GM19438 (cell line): ENCODE measurements at regions not wholly inside any gene's neighbourhood (a gene's known extent, or its start where the extent isn't known, plus 50 kb on each side); places are given as distances from the start of the nearest gene placed in this dataset.
"Not testable (repeated sequence)": the region's sequence is repeated elsewhere in the genome, so short reads cannot be mapped to it uniquely, and the experiment has no call there.

Experiments used
- ATAC-seq: cut with Tn5 transposase; IDR thresholded peaks from one replicate; pipeline ENCODE4 v1.9.1; 2021; ENCODE audit warnings: low read depth; ENCODE audit not compliant: unreplicated experiment

DNA sequence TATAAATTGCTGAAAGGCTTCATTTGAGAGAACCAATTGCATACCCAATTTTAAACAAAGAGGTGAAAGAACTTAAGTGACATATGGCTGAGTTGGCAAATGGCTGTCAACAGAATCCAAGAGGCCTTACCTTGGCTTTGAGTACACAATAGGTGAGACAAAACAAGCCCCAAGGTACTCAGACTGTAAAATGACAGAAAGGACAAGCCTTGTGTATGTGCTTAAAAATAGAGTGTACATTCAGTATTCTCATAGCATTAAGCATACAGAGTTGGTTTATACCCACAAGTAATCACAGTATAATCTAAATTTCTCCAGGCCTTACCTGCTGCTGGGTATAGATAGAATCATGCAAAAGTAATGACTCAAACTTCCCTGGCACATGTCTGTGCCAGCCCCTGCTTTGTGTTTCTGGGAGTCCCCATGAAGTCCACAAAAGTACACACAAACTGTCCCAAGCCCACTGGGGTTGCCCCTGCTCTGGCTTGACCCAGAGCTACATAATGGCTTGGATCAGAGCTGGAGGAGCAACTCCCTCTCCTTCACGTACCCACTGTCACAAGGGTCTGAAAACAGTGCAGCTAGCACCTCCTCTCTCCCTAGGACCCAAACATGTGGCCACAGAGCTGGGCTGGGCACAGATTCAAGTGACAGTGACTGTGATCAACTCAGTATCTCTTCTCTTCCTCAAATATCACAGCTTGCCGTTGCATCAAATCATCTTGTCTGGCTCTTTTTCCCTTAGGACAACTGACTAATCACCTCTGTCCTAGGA is 250.8 kb downstream of the ENC1 start:
- no peak for ATAC-seq

DNA sequence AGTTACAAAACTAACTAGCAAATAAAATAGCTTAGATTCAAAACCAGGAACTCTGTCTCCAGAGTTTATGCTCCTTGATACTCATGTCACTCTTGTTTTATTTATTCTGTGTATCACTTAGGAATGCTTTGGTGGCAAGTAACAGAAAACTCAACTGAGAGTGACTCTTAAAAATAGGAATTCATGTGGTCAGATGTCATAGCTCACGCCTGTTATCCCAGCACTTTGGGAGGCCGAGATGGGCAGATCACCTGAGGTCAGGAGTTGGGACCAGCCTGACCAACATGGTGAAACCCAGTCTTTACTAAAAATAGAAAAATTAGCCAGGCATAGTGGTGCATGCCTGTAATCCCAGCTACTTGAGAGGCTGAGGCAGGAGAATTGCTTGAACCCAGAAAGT is 252.1 kb downstream of the ENC1 start:
- ATAC-seq: not testable (repeated sequence)

DNA sequence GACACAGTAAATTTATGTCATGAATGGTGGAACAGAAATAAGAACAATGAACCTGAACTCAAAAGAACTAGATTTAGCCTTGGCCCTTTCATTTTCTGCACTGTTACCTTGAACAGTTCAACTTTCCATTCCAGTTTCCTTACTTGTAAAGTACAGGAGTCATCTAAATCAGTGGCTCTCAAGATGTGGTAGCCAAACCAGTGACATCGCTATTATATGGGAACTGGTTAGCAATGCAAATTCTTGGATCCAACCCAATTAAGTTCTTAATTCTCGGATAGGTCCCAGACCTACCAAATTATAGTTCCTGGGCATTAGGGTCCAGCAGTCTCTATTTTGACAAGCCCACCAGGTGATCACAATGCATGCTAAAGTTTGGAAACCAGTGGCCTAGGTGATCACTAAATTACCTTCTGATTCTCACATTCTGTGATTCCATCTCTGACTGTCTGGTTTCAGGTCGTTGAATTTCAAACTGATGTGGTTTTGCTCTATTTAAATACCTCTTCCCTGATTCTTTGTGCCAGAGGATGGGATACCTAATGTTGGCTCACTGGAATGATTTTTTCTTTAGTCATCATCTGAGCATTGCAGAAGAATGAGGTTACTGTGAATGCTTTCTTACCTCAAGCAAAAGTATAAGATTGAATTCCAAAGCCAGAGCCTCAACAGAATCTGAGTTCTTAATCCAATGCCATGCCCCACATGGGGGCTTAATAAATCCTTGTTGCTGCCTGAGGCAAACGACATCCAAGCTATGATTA is 253.8 kb downstream of the ENC1 start:
- no peak for ATAC-seq

DNA sequence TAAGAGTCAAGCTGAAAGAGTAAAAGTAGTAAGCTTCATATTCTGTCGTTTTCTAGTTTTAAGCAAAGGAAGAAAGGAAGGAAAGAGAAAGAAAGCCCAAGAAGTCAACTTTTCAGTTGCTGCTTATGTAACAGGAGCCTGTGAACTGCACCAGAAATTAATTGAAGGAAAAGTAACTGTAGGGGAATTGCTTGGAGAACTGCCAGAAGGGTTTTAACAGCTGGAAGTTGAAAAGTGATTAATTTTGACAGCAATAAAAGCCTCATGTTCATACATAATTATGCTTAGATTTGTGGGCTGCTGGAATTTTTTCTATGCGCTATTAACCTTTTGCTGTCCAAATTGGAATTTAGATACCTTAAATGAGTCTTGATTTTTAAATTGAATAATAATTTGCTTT is 255.7 kb downstream of the ENC1 start:
- no peak for ATAC-seq

DNA sequence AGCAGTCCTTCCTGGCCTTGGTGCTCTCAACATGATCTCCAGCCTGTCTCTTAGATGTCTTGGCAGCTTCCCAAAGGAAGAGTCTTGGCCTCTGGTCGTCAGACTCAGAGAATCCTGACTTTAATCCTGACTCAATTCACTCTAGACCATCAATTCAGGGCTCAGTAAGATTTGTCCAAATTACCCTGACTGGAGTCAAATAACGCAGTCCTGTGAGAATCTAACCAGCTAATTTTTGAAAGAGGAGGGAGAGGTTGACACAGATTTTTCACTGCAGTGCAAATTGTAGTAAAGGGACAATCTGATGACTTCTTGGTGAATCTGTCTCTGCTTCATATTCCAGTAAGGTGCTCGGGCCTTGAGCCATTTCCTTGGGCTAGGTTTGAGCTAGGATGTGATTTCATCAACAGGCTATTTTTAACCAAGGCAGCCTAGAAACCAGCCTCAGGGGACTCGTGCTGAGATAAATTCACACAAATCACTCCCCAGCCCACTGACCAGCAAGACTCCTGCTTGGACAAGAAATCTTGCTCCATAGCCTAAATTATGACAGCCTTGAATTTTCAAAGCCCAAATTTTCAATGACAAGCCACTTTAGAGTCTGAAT is 257.4 kb downstream of the ENC1 start:
- no peak for ATAC-seq

DNA sequence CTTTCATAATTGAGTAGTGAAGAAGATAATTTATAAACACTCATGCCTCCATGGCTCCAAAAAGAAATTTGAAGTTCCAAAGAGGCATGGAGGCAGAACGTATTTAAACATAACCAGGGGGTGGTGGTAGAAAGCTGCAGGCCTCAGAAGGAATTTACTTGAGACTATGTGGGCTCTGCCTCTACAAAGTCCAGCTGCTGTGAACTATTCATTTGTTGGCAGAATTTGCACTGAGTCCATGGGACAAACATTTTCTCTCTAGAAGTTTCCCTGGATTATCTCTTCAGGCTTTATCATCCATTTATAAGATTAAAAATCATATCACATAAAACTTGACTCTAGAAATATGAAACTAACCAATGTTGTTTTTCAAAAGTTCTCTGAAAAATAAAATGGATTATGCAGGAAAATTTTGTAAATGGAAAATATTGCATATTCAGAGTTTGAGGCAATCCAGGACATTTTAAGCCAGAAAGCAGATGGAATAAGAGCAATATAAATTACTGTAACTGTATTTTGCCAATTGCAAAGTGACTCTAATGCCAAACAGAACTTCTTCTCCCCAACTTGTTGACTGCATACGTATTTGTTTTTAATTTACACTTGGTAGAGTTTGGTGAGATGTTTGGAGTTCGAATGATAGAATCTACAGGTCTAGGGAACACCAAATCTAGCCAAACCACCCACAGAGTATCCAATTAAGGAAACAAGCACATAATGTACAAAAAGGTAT is 258.2 kb downstream of the ENC1 start:
- no peak for ATAC-seq

DNA sequence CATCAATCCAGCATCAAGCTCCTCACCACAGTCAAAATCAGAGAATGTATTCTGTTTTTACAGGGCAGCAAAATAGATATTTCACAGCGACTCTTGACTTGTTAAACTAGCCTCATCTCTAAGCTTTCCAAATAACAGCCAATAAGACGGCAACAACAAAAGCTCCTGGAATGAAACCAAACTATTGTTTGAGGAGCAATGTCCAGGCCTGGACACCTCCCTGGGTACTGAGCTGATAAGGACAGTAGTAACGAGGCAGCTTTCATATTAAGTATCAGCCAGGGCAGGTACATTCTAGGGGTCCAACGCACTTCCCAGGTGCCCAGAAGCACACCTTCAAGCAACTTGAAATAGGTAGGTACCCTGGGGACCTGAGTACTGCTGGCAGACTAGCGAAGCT is 260.3 kb downstream of the ENC1 start:
- ATAC-seq: no peak

DNA sequence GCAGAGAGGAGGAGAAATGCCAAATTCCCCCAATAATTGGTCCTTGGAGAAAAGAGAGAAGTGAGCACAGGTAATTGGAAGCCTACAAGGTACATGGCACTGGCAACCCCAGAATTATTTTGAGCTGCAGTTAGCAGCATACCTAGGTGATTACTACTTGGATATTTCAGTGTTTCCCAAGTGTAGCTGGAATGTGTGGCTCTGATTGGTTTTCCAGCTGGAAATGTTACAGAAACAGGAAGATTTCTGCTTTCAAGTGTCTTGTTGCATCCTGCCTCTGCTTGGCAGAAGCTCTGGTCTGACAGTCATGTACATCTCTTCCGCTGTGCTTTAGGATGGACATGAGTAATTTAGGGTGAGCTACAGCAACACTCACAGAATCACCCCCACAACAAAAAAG is 262.1 kb downstream of the ENC1 start:
- no peak for ATAC-seq

DNA sequence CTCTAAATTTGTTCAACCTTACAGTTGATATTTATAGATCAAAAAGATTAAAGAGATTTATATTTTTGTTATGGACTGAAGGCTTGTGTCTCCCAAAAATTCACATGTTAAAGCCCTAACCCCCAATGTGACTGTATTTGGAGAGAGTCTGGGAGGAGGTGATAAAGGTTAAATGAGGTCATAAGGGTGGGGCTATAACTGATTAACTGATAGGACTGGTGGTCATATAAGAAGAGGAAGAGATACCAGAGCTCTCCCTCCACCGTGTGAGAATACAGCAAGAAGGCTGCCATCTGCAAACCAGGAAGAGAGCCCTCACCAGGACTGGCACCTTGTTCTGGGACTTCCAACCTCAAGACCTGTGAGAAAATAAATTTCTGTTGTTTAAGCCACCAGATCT is 264.3 kb downstream of the ENC1 start:
- no peak for ATAC-seq

DNA sequence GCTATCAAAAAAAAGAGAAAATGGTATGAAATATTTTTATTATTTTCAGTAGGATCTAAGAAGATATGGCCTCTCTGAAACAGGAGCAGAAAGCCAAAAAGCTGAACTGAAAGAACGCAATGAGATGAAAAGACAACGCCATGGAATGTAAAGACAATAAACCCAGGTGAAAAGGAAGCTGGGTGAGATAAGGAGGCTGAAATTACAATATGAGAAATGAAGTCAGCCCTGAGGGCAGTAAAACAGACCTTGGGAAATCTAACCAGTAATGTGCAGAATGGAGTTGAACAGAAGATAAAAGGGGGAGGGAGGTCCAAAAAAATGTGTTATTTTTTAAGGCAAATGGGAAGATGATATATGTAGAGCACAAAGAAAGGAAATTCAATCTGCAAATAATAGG is 265.3 kb downstream of the ENC1 start:
- no peak for ATAC-seq

DNA sequence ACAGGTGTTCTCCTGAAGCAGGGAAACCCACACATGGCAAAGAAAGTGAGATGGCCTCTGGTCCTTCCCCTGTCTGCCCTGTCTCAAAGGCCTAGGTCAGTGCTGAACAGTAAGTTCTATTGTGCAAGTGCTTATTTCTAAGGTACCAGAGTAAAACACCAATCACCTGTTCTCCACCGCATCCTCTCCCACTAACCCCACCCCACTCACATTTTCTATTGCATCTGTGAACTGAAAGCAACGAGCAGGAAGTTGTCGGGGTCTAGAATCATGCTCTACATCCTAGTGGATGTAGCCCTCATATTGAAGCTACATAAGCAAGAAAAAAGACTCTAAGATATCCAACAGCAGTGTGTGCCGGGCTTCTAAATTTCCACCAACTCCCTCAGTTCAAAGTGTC is 265.9 kb downstream of the ENC1 start:
- no peak for ATAC-seq

DNA sequence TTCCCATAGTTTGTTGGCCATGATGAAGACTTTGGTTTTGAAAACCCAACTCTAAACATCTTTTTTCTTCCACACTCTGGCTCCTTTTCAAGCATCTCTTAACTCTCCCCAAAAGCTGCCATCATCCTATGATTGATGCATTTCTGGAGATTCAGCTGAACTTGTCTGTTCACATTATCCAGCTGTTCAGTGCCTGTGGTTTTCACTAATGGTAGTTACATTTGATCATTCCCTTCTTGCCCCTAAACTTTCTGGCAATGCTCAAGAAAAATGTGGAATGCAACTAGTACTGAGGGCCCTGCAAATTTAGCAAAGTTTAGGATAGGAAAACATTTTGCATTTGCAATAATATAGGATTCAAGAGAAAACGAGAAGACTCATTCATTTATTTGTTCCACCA is 267.5 kb downstream of the ENC1 start:
- ATAC-seq: no peak

DNA sequence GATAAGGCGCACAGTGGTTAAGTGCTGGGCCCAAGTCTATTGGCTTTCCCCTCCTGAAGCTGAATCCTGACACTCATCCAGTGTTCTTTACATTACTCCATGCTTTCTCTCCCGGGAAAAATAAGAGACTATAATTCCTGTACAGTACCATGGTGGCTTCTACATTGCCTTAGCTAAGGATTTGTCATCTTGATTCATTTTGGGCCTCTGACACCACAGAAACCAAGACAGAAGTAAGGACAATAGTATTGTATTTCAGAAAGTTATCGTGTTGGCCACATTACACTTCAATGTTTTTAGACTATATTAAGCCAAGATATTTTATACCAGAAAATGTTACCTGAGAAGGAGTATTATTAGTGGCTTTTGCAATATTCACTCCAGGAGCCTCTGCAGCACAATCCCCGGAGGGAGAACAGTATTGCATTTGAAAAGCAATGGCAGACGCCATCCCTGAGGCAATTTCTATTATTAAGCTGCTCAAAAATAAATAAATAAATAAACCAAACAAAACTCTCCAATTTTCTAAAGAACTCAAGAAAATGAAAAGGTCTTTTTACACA is 267.9 kb downstream of the ENC1 start:
- ATAC-seq: no peak

DNA sequence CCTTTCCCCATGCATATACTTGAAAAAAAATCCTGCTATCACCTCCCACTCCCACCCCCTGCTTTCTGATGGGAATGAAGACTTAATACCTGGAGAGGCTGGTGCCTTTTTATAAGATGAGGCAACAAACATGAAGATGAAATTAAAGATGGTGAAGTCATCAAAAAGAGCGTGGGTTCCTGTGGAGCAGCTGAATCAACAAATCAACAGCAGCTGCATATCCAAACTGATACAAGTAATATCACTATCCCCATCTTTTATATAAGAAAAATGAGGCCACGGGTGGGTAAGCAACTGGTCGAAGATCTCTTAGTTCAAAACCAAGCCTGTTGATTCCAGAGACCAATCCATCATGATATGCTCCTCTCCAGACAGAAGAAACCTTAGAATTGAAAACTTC is 268.5 kb downstream of the ENC1 start:
- ATAC-seq: no peak

DNA sequence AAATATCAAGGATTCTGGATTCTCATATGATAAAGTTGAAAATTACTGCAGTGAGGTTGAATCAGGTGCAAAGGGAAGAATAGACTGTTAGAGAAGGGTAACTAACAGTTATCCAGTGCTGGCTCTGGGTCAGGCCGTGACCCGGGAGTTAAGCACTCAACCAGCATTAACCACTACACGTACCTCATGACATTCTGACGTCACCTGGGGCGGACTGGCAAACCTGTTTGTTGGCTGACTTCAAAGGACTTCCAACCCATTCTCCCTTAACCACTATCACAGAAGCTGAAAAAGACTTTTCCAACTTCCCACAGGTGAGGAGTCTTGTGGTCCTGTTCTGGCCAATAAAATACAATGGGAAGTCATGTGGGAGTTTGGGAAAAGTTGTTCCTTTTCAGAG is 268.9 kb downstream of the ENC1 start:
- ATAC-seq: no peak

DNA sequence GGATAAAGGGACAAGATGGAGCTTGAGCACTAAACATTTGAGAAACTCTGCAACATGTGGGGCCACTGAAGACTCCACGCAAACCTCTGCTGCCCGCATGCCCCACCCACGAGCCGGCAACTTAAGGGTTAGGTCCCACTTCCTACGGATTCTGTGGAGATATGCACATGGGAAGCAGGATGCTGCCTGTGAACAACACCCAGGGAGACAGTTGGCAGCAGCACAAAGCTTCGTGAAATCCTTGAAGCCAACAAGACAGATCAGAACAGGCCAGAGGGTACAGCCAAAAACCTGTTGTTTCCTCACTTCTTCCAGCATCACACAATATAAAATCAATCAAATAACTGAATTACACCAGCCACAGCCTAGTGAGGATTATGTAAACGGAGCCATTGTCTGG is 270.4 kb downstream of the ENC1 start:
- ATAC-seq: no peak

DNA sequence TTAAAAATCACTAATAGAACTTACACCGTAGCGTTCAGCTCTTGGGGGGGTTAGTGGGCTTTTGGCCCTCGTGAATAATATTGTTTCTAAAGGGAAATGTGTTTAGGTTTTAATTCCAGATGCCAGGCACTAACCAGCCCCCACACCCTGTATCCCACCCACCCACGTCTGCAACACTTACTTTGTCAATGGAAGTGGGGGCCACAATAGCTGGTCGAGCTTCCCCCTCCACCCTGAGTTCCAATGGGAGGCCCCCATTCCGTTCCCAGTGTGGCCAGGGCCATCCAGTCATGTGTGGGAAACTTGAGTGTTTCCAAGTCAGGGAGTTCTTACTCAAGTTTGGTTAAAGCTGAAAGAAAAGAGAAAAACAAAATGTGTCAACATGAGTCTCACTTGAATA is 271.4 kb downstream of the ENC1 start:
- no peak for ATAC-seq

DNA sequence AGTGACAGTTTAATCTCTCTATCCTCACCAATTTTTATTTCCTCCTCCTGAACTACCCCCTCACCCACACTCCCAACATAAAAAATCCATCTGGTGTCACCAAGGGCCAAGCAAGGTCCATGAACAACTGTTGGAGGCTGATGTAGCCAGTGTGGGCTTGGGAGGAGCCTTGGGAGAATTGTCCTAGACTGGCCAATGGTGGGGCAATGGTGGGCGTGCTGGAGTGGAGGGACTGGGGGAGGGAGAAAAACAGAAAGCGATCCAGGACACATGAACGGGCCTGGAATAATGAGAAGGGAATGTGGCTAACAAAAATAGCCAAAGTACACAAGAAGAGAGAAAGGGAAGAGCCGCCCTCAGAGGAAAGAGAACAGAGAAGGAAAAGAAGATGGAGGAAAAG is 272.6 kb downstream of the ENC1 start:
- ATAC-seq: no peak

DNA sequence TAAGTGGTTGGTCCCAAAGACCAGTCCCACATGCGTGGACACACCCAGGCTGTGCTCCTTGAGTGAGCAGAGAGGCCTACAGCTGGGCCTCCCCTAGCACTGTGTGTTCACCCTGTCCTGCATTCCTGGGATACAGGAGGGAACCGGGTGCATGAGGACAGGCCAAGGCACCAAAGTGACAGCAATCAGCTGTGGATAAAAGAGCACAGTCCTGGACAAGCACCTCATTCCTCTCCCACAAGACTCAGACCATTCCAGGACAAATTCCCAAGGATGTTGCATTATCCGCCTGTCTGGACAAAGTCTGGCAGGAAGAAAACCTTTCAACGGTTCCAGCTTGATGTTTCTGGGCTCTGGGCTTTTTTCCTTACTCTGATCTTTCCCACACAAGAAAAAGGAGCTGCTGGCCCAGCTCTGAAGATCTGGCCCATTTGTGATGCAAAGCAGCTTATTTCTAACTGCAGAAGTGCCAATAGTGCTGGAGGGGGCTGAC is 273.2 kb downstream of the ENC1 start:
- no peak for ATAC-seq

DNA sequence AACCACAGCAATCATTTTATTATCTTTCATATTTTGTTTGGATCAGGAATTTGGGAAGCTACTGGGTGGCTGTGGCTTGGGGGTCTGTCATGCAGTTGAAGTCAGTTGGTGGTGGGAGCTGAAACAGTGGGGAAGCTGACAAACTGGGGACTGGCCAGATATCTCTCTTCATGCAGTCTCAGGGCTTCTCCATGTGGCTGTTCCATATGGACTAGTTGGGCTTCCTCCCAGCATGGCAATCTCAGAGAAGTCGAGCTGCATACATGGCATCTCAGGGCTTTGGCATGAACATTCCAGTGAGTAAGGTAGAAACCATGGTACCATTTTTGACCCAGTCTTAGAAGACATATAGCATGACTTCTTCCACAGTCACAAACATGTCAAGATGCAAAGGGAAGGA is 274.8 kb downstream of the ENC1 start:
- ATAC-seq: no peak

DNA sequence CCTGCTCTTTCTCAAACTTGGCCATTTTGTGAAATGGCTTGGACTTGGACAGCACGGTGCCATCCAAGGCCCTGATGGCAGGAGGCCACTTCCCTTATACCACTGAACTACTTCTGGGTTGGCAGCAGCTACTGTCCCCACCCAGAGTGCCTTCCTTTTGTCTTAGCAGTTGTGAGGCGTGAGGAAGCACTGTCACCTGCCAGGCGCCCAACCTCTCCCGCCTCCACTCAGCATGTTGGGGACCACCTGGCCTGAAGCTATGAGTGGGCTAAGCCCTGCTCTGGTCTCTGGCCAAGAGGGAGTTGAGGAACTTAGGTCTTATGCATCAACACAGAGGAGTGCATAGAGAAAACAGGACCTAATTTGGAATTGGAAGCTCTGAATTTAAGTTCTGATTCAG is 276.0 kb downstream of the ENC1 start:
- no peak for ATAC-seq
